ENCODE measurements at regions not wholly inside any gene's neighbourhood (a gene's known extent, or its start where the extent isn't known, plus 50 kb on each side); places are given as distances from the start of the nearest gene placed in this dataset.

GRCh38 chr2:217681791-217682190 lies 321.0 kb downstream of the TNS1 start:
- TF ChIP-seq CTCF (IDR thresholded peaks at IDR 0.05) = no peak
- TF ChIP-seq POLR2A (IDR thresholded peaks at IDR 0.05) = no peak

Data from body of pancreas (tissue), 4 donors.